ENCODE measurements at regions not wholly inside any gene's neighbourhood (a gene's known extent, or its start where the extent isn't known, plus 50 kb on each side); places are given as distances from the start of the nearest gene placed in this dataset.
A peak's percentile ranks its signal among the peaks of the same experiment; 100 is the strongest.
"Not testable (repeated sequence)": the region's sequence is repeated elsewhere in the genome, so short reads cannot be mapped to it uniquely, and the experiment has no call there.

- DNase-seq, result no peak
These were observed 973.2 kb downstream of the AACS start for GRCh38 chr12:126038434-126038833.

GRCh38 chr12:126040307-126040706 lies 975.1 kb downstream of the AACS start:
- no peak for DNase-seq

- no peak for DNase-seq
These were observed 977.1 kb downstream of the AACS start for GRCh38 chr12:126042286-126042685.

- DNase-seq, result not testable (repeated sequence)
These were observed 984.3 kb downstream of the AACS start for GRCh38 chr12:126049501-126049900.

GRCh38 chr12:126051611-126052107 lies 986.4 kb downstream of the AACS start:
- no peak for DNase-seq

- DNase-seq, result no peak
These were observed 990.3 kb downstream of the AACS start for GRCh38 chr12:126055521-126055920.

GRCh38 chr12:126061777-126062176 lies 996.5 kb downstream of the AACS start:
- DNase-seq, result no peak

- DNase-seq, result no peak
These were observed 998.8 kb downstream of the AACS start for GRCh38 chr12:126064028-126064427.

GRCh38 chr12:126067626-126068329 lies 1002.5 kb downstream of the AACS start:
- no peak for DNase-seq

GRCh38 chr12:126069549-126070165 lies 1004.4 kb downstream of the AACS start:
- DNase-seq, result peak; percentile 22

GRCh38 chr12:126076515-126076914 lies 1011.3 kb downstream of the AACS start:
- no peak for DNase-seq

- DNase-seq, result no peak
These were observed 1018.7 kb downstream of the AACS start for GRCh38 chr12:126083926-126084325.

- no peak for DNase-seq
These were observed 1019.2 kb downstream of the AACS start for GRCh38 chr12:126084480-126084879.

GRCh38 chr12:126086242-126086641 lies 1021.0 kb downstream of the AACS start:
- no peak for DNase-seq

GRCh38 chr12:126087692-126088091 lies 1022.5 kb downstream of the AACS start:
- DNase-seq, result no peak

GRCh38 chr12:126093908-126094307 lies 1028.7 kb downstream of the AACS start:
- DNase-seq, result no peak

- no peak for DNase-seq
These were observed 1030.7 kb downstream of the AACS start for GRCh38 chr12:126095748-126096510.

GRCh38 chr12:126106706-126107105 lies 1041.5 kb downstream of the AACS start:
- no peak for DNase-seq

- DNase-seq, result no peak
These were observed 1042.4 kb downstream of the AACS start for GRCh38 chr12:126107659-126108058.

GRCh38 chr12:126108247-126108646 lies 1043.0 kb downstream of the AACS start:
- no peak for DNase-seq

- DNase-seq, result no peak
These were observed 1046.9 kb downstream of the AACS start for GRCh38 chr12:126112141-126112540.

GRCh38 chr12:126112849-126113248 lies 1047.6 kb downstream of the AACS start:
- no peak for DNase-seq

- no peak for DNase-seq
These were observed 1049.2 kb downstream of the AACS start for GRCh38 chr12:126114441-126114840.

GRCh38 chr12:126117502-126117901 lies 1052.3 kb downstream of the AACS start:
- DNase-seq, result no peak
